Stimulated activated CD4-positive, alpha-beta T cell treated with anti-CD3 and anti-CD28 coated beads, TNF-alpha, amount 100 ng/mL, for 4 hours (primary cell): ENCODE measurements at regions not wholly inside any gene's neighbourhood (a gene's known extent, or its start where the extent isn't known, plus 50 kb on each side); places are given as distances from the start of the nearest gene placed in this dataset.

Experiments used
- DNase-seq, 3 experiments: peaks; one replicate each; pipeline ENCODE4 v3.0.0-alpha.2; 2020; ENCODE audit warnings: low read depth in 3 of 3

DNA sequence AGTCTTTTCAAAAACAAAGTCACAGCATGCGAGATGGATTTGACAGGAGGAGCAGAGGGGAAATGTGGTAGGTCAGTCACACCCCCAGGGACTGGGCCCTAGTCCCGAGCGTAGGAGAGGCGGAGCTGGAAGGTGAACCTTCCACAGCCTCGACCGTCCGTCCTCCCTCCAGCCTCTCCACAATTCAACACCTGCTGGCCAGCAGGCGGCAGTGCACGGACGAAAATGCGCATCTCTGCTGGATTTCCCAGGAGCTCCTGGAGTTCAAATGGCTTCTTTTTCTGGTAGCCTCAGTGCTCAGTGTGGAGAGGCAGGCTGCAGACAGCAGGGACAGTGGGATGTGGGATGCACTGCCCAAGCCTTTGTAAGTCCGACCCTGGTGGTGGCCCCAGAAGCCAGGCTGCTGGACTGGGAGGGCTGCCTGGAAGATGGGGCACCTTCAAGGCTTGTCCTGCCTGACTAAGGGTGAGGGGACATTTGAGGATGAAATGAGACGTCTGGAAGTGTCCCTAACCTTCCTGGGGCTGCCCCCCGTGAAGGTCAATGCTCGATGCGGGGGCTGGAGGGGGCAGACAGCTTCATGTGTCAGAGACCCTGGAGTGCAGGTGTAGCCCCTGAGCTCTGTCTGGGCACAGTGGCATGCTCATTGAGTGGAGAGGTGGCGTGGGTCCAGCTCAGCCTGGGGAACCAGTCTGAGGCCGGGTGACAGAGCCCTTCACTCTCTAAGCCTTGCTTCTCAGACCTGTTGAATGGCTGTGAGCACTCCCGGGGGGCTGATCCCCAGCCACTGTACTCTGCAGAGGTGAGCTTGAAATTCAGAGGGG is 189.5 kb downstream of the TFCP2L1 start:
- DNase-seq = no peak

DNA sequence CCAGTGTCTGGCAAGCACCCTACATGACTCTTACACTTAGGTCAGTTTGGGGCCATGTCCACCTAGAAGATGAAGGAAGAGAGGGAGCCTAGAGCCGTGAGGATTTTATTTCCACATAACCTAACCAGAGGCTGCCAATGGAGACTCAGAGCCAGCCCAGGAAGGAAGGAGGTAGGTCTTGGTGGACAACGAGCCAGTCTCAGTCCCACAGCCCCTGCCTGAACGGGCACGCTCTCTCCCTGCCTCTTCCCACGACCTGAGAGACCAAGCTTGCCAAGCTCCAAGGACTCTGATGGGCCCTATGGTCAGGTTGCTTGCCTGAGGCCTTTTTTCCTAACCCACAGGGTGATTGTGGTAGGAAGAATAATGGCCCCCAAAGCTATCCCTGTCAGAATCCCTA is 188.4 kb downstream of the TFCP2L1 start:
- no peak for DNase-seq

DNA sequence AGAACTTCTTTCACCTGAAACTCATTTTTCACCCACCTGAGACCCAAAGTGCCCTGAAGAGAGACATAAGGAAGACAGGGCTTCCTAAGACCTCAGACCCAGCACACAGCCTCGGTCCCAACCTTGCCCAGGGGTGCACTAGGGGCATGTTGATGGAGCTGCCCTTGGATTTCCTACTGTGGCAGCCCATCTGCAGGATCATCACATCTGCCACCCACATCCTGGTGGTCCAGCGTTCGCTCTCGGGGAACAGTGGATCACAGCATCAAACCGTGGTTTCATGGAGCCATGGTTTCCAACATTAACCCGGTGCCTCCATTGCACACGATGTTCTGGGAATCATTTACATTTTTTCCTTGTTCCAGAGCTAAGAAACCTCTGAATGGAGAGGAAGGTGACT is 186.4 kb downstream of the TFCP2L1 start:
- DNase-seq = no peak

DNA sequence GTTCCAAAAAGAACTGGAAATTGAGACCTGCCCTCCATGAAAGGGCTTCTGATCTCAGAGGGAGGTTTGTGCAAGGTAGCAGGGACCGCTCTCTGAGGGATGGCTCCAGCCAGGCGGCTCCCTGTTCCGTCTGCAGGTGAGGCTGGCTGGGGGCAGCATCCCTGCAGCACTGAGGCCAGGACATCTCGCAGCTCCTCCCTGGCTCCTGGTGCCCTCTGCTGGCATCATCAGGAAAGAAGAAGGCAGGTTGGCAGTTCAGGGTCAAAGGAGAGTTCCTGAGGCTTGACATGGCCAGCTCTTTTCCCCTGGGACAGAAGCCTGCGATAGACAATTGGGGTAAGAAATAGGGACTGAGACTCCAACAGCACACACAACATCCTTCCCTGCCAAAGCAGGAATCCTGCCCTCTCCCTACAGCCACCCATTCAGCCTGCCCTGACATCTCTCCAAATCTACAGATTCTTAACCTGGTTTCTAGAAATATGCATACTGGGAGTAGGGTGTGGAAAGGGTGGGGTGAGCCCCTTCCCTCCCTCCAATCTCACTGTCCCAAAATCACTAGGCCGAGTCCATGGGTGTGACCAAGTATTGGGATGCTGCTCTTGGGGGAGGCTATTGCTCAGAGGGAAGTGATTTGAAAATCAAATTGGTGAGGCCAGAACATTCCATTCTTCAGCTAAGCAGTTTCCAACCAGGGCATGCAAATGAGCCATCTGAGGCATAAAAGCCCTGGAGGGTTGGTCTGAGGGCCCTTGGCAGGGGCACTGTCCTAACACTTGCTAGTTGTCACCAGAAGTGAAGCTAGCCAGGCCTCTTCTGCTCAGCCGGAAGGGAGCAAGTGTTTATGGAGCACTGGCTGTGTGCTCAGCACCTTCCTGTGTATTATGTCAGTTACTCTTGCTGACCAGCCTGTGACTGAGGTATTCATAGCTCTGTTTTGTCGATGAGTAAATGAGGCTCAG is 185.4 kb downstream of the TFCP2L1 start:
- no peak for DNase-seq

DNA sequence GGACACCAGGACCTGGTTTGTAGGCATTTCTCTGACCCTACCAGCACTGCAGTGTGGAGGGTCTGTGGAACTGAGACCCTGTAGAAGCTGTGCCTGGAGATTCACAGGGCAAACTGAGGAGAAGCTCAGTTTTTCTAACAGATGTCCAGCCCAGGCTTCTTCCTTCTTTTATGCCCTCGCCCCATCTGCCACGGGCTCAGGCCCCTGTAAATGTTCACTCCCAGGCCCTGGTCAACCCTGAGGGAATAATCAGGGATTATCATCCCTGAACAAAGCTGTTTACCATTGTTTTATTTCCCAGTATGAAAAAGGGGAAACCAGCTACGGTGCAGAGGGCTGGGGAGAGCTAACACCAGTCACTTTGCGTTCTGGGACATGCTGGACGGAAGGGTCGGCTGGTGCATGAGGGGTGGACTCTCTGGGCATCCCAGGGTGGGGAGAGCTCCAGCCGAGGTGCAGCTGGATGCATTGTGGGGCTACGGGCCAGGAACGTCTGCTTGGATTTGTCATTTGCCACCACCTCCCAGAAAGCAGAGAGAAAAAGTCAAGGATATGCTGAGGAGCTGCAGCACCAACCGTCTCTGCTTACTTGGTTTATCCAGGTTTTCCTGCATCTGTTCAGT is 183.8 kb downstream of the TFCP2L1 start:
- DNase-seq = no peak

DNA sequence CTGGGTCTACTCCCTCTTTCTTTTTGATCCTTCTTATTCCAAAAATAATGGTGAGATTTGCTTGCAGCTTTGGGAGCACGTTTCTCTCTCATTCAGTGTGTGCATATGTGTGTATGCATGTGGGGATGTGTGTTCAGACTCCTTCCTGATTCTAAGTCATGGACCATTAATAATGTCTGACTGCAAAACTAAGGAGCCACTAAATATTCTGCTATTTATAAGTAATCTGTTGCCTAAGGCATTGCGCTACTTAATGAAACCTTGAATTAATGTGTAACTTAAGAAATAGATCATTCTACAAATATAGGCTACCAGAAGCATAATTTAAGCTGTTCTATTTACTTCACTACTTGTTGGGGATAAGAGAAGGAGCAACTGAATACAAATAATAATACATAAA is 182.1 kb downstream of the TFCP2L1 start:
- no peak for DNase-seq

DNA sequence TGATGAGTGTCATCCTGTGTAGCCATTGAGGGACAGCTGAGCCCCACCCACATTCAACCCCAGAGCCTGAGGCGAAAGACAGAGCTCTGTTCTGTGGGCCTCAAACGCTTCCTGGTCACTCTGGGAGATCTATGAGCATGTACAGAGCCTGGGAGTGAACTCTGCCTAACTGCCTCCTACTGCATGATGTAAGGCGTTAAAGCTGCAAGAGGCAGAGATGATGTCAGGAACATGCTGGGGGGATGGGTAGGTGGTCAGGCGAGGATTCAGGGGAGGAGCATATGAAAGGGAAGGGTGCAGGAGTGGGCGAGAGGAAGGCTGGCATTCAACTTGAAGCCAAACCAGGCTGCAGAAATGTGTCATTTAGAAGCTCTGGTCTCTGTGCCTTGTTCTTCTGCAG is 181.0 kb downstream of the TFCP2L1 start:
- no peak for DNase-seq

DNA sequence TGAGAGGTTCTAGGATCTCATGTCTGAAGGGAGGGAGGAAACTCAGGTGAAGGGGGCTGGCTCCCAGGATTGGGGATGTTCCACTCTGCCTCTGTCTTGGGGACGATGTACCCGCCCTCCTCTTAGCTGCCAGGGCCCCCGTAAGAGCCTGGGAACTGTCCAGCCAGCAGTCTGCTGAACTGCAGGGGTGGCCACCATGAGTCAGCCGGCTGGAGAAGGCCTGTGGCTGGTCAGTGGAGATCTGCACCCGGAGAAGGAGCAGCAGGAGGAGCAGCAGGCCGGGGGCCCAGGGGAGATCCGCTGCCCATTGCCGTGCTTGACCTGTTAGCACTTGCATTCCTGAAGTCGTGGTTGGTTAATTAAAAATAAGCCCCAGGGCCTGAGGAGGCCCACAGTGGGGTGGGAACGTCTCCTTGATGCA is 180.3 kb downstream of the TFCP2L1 start:
- DNase-seq = no peak

DNA sequence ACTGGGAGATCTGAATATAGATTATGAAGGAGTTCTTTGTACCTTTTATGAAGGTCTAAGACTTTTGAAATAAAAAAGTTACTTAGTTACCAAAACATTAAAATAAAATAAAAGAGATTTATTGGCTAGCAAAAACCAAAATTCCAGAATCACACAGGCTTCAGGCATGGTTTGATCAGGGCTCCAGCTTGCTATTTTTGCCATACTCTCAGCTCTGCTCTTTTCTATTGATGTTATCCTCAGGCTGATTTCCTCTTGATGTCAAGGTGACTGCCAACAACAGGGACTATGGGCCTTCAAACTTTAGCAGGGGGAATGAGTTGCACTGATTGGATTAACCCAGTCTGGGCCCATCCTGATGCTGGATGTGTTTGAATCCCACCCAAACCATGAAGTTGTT is 174.1 kb downstream of the TFCP2L1 start:
- DNase-seq = no peak

DNA sequence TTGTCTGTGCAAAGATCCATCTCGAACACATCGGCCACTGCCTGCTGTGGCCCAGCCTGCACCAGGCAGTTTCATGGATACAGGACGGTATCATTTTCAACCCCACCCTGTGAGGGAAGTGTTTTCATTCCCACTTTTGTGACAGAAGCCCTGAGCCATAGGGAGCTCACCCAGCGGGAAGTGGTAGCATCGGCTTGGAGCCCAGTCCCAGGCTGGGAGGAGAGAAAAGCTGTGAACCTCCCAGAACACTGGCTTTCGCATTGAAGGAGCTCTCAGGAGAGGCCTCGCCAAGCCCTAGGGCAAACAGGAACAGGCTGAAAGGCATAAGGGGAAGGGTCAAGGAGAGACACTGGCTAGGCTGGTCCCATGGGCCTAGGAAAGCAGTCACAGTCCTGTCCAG is 166.1 kb downstream of the TFCP2L1 start:
- no peak for DNase-seq

DNA sequence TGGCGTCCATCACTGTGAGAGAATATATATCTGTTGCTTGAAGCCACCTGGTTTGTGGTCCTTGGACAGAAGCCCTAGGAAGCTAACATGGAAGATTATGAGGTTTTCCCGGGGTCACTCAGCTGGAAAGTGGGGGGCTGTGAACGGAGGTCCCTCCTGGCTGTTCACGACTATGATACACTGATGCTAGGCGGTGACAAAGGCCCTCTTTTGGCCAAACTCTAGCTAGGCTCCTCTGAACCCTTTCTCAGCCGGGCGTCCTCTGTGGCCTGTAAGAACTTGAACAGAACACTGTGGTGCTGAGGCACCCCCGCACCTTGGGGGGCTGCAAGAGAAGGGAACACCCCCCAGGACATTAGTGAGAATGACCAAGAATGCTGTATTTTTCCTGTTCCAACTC is 164.6 kb downstream of the TFCP2L1 start:
- no peak for DNase-seq

DNA sequence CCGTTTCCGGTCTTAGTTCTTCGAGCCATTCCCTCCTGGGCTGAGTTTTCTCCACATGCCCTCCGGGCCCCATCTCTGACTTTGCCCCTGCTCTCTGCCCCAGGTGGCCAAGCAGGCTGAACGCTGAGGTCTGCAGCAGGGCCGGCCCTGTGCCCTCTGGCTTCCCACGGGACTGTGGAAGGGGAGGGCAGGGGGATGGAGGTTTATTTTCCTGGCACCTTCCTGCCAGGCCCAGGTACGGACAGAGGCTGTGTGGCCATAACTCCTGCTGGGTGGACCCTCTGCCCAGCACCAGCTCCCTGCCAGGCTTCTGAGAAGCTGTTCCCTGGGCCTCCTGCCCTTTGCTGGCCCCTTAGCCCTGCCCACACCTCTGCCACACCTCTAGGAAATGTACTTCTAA is 164.0 kb downstream of the TFCP2L1 start:
- no peak for DNase-seq

DNA sequence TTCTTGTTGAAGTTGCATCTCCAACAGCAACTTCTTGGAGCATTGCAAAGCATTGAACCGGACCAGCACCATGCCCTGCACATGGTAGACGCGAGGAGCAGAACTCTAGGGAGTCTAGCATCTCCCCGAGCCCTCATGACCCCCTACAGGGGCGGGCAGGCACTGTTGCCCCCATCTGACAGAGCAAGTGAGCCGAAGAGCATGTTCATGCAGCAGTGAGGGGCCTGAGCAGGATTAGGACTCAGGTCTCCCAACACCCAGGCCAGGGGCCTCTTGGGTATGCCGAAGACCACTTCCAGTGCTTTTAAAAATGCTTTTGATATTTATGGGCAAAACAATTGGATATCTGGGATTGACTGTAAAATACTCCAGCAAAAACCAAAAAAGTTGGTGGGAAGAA is 163.3 kb downstream of the TFCP2L1 start:
- no peak for DNase-seq

DNA sequence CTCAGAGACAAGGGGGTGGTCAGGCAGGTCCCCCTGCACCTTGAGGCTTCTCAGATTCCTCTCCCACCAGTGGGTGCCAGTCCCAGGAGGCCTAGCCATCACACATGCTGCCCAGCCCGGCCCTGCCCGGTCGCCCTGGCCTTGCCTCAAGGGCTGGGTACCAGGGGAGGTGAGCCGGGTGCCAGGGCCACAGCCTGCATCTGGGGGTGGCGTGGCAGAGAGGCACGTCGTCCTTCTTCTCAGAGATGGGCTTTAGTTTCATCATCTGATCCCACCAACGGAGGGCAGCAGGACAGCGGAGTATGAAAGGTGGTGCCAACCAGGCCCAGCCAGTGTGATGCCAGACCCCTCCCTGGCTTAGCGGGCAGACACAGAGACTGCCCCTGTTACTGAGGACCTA is 161.7 kb downstream of the TFCP2L1 start:
- DNase-seq = no peak

DNA sequence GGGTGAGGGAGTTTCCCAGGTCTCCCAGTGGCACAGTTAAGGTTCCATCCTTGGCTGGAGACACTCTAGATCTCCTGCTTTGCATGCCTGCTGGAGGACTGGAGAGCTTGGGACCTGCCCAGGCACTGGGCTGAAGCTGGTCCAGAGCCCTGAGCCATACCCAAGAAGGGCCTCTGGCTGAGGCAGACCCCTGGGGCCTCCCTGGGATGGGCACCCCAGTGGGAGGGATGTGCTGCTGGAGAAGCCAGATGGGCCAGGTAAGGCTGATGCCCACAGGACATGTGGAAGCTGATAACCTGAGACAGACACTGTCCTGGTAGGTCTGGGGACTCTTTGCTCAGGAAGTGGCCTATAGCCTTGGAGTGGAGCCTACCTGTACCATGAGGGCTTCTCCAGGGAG is 160.7 kb downstream of the TFCP2L1 start:
- DNase-seq = no peak

DNA sequence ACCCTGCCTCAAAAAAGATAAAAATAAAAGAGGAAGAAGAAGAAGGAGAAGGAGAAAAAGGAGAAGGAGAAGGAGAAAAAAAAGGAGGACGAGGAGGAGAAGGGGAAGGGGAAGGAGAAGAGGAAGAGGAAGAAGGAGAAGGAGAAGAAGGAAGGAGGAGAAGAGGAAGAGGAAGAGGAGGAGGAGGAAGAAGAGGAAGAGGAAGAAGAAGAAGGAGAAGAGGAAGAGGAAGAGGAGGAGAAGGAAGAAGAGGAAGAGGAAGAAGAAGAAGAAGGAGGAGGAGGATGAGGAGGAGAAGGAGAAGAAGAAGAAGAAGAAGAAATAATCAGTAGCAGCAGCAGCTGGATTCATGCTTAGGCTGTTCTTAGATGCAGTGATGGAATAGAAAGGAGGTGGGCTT is 159.7 kb downstream of the TFCP2L1 start:
- DNase-seq = no peak

DNA sequence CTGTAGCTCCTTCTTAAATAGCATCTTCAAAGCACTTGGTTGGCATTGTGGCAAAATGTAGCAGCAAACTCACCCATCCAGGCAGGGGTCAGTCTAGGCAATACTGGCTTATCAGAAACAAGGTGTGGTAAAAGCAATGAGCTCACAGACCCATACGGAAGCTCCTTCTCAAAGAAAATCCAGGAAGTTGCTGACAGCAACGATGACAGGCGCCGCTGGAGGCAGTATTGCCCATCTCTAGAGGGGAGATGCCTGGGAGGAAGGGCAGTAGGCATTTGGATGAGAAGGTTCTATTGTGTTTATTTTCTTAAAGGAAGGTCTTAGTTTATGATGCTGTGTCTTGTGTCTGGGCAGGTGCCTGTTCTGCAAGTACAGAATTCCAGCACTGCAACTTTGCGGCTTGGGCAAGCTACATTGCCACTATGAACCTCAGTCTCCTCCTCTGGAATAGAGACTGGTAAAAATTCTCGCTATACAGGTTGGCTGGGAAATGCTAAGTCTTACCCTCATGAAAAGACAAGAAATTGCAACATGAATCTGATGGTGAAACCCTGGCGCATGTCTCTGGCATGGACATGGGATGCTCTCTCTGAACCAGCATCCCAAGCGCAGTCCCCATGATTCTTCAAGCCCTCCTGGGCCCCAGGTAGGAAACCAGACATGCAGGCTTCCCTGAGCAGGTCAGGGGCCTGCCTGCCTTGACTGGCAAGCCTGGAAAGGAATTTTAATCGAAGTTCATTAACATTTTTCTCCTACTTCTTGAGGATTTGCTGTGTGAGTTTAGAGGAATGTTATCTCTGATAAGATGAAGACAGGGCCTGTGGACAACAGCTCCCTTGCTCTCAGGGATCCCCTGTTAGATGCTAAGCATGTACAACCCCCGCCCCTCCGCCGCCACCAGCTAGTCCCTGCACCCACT is 156.0 kb downstream of the TFCP2L1 start:
- no peak for DNase-seq

DNA sequence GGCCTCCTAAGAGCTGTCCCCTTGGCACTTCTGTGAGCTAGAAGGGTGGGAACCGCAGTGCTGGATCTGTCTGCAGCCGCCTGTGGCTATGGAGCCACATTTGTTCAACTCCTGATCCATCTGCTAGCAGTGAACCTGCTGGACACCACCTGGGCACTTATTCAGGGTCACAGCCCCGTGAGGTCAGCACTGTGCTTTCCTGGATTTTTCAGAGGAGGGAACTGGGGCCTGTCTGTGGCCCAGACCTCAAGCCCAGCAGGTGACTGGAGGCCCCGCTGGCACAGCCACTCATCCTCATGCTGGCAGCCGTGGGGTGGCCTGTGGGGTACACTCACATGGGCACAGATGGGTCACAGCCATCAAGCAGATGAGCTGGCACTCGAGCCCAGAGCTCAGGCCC is 155.3 kb downstream of the TFCP2L1 start:
- no peak for DNase-seq

DNA sequence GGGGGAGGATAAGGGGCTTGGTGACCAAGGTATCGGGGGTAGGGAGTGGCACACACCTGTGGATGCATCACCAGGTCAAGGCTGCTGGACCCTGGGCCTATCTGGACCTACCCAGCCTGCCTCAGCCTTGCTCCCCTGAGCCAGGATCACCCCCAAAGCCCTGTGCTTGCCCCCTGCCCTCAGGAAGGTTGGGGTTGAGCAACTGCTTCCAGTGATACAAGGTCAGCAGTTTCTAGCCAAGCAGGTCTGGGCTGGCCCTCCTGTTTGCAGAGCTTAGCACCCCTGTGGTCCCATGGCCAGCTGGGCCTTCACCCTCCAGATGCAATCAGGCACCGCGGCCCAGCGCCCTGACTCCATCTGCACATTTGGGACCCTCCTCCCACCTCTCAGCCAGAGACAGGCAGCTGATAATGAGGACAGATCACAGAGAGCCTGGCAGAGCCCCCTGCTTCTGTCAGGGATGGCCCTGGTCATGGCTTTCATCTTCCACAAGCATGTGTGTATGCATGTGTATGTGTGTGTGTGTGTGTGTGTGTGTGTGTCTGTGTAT is 154.6 kb downstream of the TFCP2L1 start:
- no peak for DNase-seq

DNA sequence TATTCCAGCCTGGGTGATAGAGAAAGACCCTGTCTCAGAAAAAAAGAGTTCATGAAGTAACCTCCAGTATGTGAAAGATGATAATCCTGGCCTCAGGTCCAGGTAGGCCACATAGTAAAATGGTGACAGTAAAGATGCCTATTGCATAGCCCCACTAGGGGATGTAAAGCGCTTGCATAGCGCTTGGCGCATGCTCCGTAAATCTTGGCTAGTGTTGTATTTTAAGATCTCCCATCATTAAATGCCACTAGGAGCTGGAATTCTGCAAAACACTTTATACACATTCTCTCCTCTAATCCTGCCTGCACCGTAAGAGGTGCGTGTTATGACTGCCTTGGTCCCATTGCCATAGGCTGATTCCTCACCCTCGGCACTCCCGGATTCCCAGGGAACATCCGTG is 153.6 kb downstream of the TFCP2L1 start:
- DNase-seq = no peak
